ENCODE measurements at regions not wholly inside any gene's neighbourhood (a gene's known extent, or its start where the extent isn't known, plus 50 kb on each side); places are given as distances from the start of the nearest gene placed in this dataset.

DNA sequence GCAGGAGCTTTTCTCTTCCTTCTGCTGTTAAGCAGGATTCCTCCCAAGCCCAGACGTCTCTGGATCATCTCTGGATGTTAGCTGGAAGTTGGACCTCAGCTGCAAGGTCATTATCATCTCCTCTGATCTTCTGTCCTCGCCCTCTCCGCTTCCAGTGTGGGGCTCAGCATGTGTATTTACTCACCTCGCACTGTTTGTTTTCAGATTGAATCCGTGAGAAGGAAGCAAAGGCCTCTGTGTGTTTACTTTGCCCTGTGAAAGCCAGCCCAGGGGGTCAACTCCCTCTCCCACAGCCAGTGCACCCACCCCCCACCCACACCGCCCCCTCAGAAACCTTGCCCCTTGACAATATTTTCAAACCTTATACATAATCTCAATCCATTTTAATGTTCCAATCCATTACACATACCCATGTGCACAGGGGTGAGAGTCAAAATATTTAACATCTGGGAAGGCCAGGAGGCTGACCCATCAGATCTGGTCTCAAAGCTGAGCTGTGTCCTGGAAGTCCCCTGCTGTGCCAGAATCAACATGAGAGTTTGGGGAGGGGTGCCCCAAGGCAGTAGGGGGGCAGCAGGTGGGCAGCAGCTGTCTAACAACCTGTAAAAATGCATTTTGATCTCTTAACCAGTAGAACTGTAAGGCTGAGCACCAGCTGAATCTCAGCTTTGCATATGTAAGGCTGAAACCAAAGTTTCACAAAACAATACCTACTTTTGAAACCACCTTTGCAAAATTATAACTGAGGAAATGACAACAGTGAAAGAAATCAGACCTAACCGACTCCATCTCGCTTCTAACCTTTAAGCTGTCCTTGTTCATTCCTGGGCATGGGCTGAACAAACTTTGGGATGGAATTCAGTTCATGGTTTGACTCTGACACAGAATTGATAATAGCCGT lies 157.9 kb downstream of the ZNF664 start:
- ATAC-seq: peak; percentile 88 to 90
- Histone ChIP-seq H3K27ac (peak overlapping the region; percentile 50 to 67; a peak in 5 of 6 replicates), H3K4me3 (no peak overlapping the region), H3K4me2 (peak overlapping the region; percentile 48), H3K4me1 (peaks cover 21% of the 10 kb centered on the region), H3K9me3 (no peaks in the 10 kb centered on the region)
- ChIA-PET CTCF (interaction anchor here (1.3 kb wide), 1 partner anchor 9 kb away, joined by 3 read pairs; no protein-coding TSS in a partner anchor), POLR2A (no interaction called here)
- no peak for FAIRE-seq
- DNase-seq (ENCODE audit: low read depth in 1 of 2, low spot score in 1 of 2): peak; percentile 23 to 80
- WGBS (ENCODE audit: missing lambda C conversion rate): 10% methylated on average over 9 of the region's 9 CpGs
- no peak for TF ChIP-seq CEBPB (IDR thresholded peaks at IDR 0.05)
- no peak for TF ChIP-seq EHMT2 (IDR thresholded peaks at IDR 0.05; ENCODE audit: low read depth)
- no peak for TF ChIP-seq KDM5A (IDR thresholded peaks at IDR 0.05)
- TF ChIP-seq, protein P1, sequence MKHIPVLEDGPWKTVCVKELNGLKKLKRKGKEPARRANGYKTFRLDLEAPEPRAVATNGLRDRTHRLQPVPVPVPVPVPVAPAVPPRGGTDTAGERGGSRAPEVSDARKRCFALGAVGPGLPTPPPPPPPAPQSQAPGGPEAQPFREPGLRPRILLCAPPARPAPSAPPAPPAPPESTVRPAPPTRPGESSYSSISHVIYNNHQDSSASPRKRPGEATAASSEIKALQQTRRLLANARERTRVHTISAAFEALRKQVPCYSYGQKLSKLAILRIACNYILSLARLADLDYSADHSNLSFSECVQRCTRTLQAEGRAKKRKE (CRISPR knock-in tag; IDR thresholded peaks at IDR 0.05; ENCODE audit: low read depth): no peak
- TF ChIP-seq HOXA7 (CRISPR knock-in tag; IDR thresholded peaks at IDR 0.05): no peak
- peak in 1 of 2 experiments; percentile 54; a peak in 1 of 5 replicates for TF ChIP-seq JUN (IDR thresholded peaks at IDR 0.05)
- no peak for TF ChIP-seq KDM1A (IDR thresholded peaks at IDR 0.05; ENCODE audit: low read depth)
- TF ChIP-seq ESRRA (IDR thresholded peaks at IDR 0.05; ENCODE audit: borderline replicate concordance, low read length): peak; percentile 47; the same call in 1 of the 2 replicates
- no peak for TF ChIP-seq CBX8 (IDR thresholded peaks at IDR 0.05)
- TF ChIP-seq, protein P2, sequence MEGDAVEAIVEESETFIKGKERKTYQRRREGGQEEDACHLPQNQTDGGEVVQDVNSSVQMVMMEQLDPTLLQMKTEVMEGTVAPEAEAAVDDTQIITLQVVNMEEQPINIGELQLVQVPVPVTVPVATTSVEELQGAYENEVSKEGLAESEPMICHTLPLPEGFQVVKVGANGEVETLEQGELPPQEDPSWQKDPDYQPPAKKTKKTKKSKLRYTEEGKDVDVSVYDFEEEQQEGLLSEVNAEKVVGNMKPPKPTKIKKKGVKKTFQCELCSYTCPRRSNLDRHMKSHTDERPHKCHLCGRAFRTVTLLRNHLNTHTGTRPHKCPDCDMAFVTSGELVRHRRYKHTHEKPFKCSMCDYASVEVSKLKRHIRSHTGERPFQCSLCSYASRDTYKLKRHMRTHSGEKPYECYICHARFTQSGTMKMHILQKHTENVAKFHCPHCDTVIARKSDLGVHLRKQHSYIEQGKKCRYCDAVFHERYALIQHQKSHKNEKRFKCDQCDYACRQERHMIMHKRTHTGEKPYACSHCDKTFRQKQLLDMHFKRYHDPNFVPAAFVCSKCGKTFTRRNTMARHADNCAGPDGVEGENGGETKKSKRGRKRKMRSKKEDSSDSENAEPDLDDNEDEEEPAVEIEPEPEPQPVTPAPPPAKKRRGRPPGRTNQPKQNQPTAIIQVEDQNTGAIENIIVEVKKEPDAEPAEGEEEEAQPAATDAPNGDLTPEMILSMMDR (IDR thresholded peaks at IDR 0.05): no peak
- no peak for TF ChIP-seq CHD4 (IDR thresholded peaks at IDR 0.05; ENCODE audit: borderline replicate concordance)
- TF ChIP-seq, protein P3, sequence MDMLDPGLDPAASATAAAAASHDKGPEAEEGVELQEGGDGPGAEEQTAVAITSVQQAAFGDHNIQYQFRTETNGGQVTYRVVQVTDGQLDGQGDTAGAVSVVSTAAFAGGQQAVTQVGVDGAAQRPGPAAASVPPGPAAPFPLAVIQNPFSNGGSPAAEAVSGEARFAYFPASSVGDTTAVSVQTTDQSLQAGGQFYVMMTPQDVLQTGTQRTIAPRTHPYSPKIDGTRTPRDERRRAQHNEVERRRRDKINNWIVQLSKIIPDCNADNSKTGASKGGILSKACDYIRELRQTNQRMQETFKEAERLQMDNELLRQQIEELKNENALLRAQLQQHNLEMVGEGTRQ (IDR thresholded peaks at IDR 0.05): no peak
- TF ChIP-seq CHD2 (IDR thresholded peaks at IDR 0.05; ENCODE audit: low read length, partially characterized antibody): no peak
- no peak for TF ChIP-seq MYC (IDR thresholded peaks at IDR 0.05; ENCODE audit: borderline replicate concordance, low read length)
- no peak for TF ChIP-seq MAZ (IDR thresholded peaks at IDR 0.05; ENCODE audit: borderline replicate concordance, low read depth, low read length)
- TF ChIP-seq, protein P4, sequence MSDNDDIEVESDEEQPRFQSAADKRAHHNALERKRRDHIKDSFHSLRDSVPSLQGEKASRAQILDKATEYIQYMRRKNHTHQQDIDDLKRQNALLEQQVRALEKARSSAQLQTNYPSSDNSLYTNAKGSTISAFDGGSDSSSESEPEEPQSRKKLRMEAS (IDR thresholded peaks at IDR 0.05): peak; percentile 49; the same call in 1 of the 2 replicates
- TF ChIP-seq CBX2 (IDR thresholded peaks at IDR 0.05; ENCODE audit: borderline replicate concordance, low read depth): no peak
- no peak for TF ChIP-seq HMGXB4 (CRISPR knock-in tag; IDR thresholded peaks at IDR 0.05; ENCODE audit: borderline replicate concordance)
- no peak for TF ChIP-seq SREBF2 (IDR thresholded peaks at IDR 0.05)
- TF ChIP-seq, protein P5, sequence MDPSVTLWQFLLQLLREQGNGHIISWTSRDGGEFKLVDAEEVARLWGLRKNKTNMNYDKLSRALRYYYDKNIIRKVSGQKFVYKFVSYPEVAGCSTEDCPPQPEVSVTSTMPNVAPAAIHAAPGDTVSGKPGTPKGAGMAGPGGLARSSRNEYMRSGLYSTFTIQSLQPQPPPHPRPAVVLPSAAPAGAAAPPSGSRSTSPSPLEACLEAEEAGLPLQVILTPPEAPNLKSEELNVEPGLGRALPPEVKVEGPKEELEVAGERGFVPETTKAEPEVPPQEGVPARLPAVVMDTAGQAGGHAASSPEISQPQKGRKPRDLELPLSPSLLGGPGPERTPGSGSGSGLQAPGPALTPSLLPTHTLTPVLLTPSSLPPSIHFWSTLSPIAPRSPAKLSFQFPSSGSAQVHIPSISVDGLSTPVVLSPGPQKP (IDR thresholded peaks at IDR 0.05; ENCODE audit: low read depth, low read length): no peak
- TF ChIP-seq HOXB5 (CRISPR knock-in tag; IDR thresholded peaks at IDR 0.05): no peak
- TF ChIP-seq RCOR1 (IDR thresholded peaks at IDR 0.05; ENCODE audit: low read depth, low read length): no peak
- TF ChIP-seq EP300 (IDR thresholded peaks at IDR 0.05): peak in 1 of 2 experiments; percentile 48; a peak in 1 of 5 replicates
- TF ChIP-seq GATA3 (IDR thresholded peaks at IDR 0.05; ENCODE audit: borderline replicate concordance): peak; percentile 91
- TF ChIP-seq FOSB (CRISPR knock-in tag; IDR thresholded peaks at IDR 0.05): no peak
- no peak for TF ChIP-seq NR3C1 (IDR thresholded peaks at IDR 0.05)
- TF ChIP-seq RFX5 (IDR thresholded peaks at IDR 0.05): no peak
- no peak for TF ChIP-seq BHLHE40 (IDR thresholded peaks at IDR 0.05; ENCODE audit: low read depth, low read length)
- TF ChIP-seq EHF (CRISPR knock-in tag; IDR thresholded peaks at IDR 0.05): no peak
